WTC11 (cell line): ENCODE measurements at regions not wholly inside any gene's neighbourhood (a gene's known extent, or its start where the extent isn't known, plus 50 kb on each side); places are given as distances from the start of the nearest gene placed in this dataset.

Experiments
- ATAC-seq: fragments of 200-7000 bp; cut with Tn5 transposase; 2 replicates; pipeline ENCODE4 v1.10.0; 2021; ENCODE audit warnings: mild to moderate bottlenecking, moderate library complexity
- CTCF ChIA-PET: fragments of 300-600 bp; sonication (Branson Sonifier 250); formaldehyde crosslinking; loops from one replicate; lab custom pipeline; 2021; ENCODE audit warnings: antibody characterized with exemption; lab: Charles Lee
- POLR2A ChIA-PET: fragments of 350-600 bp; sonication (Branson Sonifier 250); formaldehyde crosslinking; loops from one replicate; lab custom pipeline; 2021; ENCODE audit warnings: antibody characterized with exemption; lab: Charles Lee
- DNase-seq: peaks from one replicate; pipeline ENCODE4 v3.0.0; 2021; ENCODE audit warnings: low spot score
- H3K27ac Mint-ChIP-seq: 2 replicates; pipeline ENCODE4 v1.8.0; 2021; ENCODE audit warnings: mixed read lengths
- H3K27me3 Mint-ChIP-seq: 2 replicates; pipeline ENCODE4 v1.8.0; 2021; ENCODE audit warnings: low read depth, mild to moderate bottlenecking, moderate library complexity, mixed read lengths
- H3K36me3 Mint-ChIP-seq: 2 replicates; pipeline ENCODE4 v1.8.0; 2021; ENCODE audit warnings: mixed read lengths
- H3K4me1 Mint-ChIP-seq: 2 replicates; pipeline ENCODE4 v1.8.0; 2022; ENCODE audit warnings: mixed read lengths
- H3K4me3 Mint-ChIP-seq: 2 replicates; pipeline ENCODE4 v1.8.0; 2021; ENCODE audit warnings: mild to moderate bottlenecking, moderate library complexity, mixed read lengths
- H3K9me3 Mint-ChIP-seq: 2 replicates; pipeline ENCODE4 v1.8.0; 2021; ENCODE audit warnings: mixed read lengths
- ATF1 ChIP-seq: sonication (generic); formaldehyde crosslinking; IDR thresholded peaks from 2 replicates; pipeline ENCODE4 v1.8.1; 2023; ENCODE audit warnings: mild to moderate bottlenecking, moderate library complexity, missing genetic modification reagents
- CBFB ChIP-seq: sonication (generic); formaldehyde crosslinking; IDR thresholded peaks from 2 replicates; pipeline ENCODE4 v1.8.1; 2022; ENCODE audit warnings: mild to moderate bottlenecking, low read depth, missing genetic modification reagents
- ESRRA ChIP-seq: sonication (generic); formaldehyde crosslinking; IDR thresholded peaks from 2 replicates; pipeline ENCODE4 v1.8.1; 2022; ENCODE audit warnings: mild to moderate bottlenecking, missing genetic modification reagents, borderline replicate concordance
- ETV6 ChIP-seq: sonication (generic); formaldehyde crosslinking; IDR thresholded peaks from 2 replicates; pipeline ENCODE4 v1.8.1; 2022; ENCODE audit warnings: mild to moderate bottlenecking, missing genetic modification reagents
- FOXJ3 ChIP-seq: sonication (generic); formaldehyde crosslinking; IDR thresholded peaks from 2 replicates; pipeline ENCODE4 v1.9.0; 2021; ENCODE audit warnings: missing genetic modification reagents, mild to moderate bottlenecking, borderline replicate concordance
- MXD4 ChIP-seq: fragments of 250-450 bp; sonication (Bioruptor Pico); IDR thresholded peaks from 2 replicates; pipeline ENCODE4 v1.8.0; 2021; ENCODE audit warnings: mild to moderate bottlenecking, moderate library complexity, borderline replicate concordance
- NFATC4 ChIP-seq: fragments of 250-450 bp; sonication (Bioruptor Pico); IDR thresholded peaks from 2 replicates; pipeline ENCODE4 v1.9.0; 2021; ENCODE audit warnings: mild to moderate bottlenecking
- NR3C1 ChIP-seq: sonication (generic); formaldehyde crosslinking; conservative IDR thresholded peaks from 2 replicates; pipeline ENCODE4 v1.8.1; 2023; ENCODE audit warnings: low read depth, mild to moderate bottlenecking, missing genetic modification reagents
- SMAD3 ChIP-seq: sonication (generic); formaldehyde crosslinking; IDR thresholded peaks from 2 replicates; pipeline ENCODE4 v1.8.0; 2022; ENCODE audit warnings: missing genetic modification reagents, mild to moderate bottlenecking, borderline replicate concordance
- TEAD4 ChIP-seq: sonication (generic); formaldehyde crosslinking; IDR thresholded peaks from 2 replicates; pipeline ENCODE4 v1.8.0; 2022; ENCODE audit warnings: mild to moderate bottlenecking, missing genetic modification reagents
- ZNF121 ChIP-seq: sonication (generic); formaldehyde crosslinking; IDR thresholded peaks from 2 replicates; pipeline ENCODE4 v1.8.0; 2023; ENCODE audit warnings: missing genetic modification reagents
- ZNF138 ChIP-seq: sonication (generic); formaldehyde crosslinking; conservative IDR thresholded peaks from 2 replicates; pipeline ENCODE4 v1.8.1; 2022; ENCODE audit warnings: mild to moderate bottlenecking, moderate library complexity, missing genetic modification reagents
- ZNF219 ChIP-seq: sonication (generic); formaldehyde crosslinking; IDR thresholded peaks from 2 replicates; pipeline ENCODE4 v1.8.0; 2023; ENCODE audit warnings: missing genetic modification reagents, mild to moderate bottlenecking, borderline replicate concordance
- ZNF317 ChIP-seq: sonication (generic); formaldehyde crosslinking; IDR thresholded peaks from 2 replicates; pipeline ENCODE4 v1.8.1; 2023; ENCODE audit warnings: low read depth, mild to moderate bottlenecking, moderate library complexity, missing genetic modification reagents, borderline replicate concordance
- ZNF671 ChIP-seq: fragments of 250-450 bp; sonication (Bioruptor Pico); IDR thresholded peaks from 2 replicates; pipeline ENCODE4 v1.8.0; 2021; ENCODE audit warnings: mild to moderate bottlenecking
- TF ChIP-seq, protein P1 (sequence below): fragments of 250-450 bp; sonication (Bioruptor Pico); IDR thresholded peaks from 2 replicates; pipeline ENCODE4 v1.9.0; 2021; ENCODE audit warnings: mild to moderate bottlenecking, borderline replicate concordance
- TF ChIP-seq, protein P2 (sequence below): sonication (generic); formaldehyde crosslinking; IDR thresholded peaks from 2 replicates; pipeline ENCODE4 v1.8.1; 2022; ENCODE audit warnings: low read depth, missing genetic modification reagents, borderline replicate concordance
- TF ChIP-seq, protein P3 (sequence below): fragments of 250-450 bp; sonication (Bioruptor Pico); IDR thresholded peaks from 2 replicates; pipeline ENCODE4 v2.1.2; 2022; ENCODE audit warnings: mild to moderate bottlenecking, moderate library complexity
- TF ChIP-seq, protein P4 (sequence below): sonication (generic); formaldehyde crosslinking; IDR thresholded peaks from 2 replicates; pipeline ENCODE4 v1.8.0; 2022; ENCODE audit warnings: mild to moderate bottlenecking, missing genetic modification reagents
- TF ChIP-seq, protein P5 (sequence below): sonication (generic); formaldehyde crosslinking; IDR thresholded peaks from 2 replicates; pipeline ENCODE4 v1.8.1; 2022; ENCODE audit warnings: mild to moderate bottlenecking, moderate library complexity, missing genetic modification reagents
- TF ChIP-seq, protein P6 (sequence below): fragments of 250-450 bp; sonication (Bioruptor Pico); IDR thresholded peaks from 2 replicates; pipeline ENCODE4 v1.9.0; 2021; ENCODE audit warnings: moderate library complexity, mild to moderate bottlenecking, inconsistent platforms, borderline replicate concordance

DNA sequence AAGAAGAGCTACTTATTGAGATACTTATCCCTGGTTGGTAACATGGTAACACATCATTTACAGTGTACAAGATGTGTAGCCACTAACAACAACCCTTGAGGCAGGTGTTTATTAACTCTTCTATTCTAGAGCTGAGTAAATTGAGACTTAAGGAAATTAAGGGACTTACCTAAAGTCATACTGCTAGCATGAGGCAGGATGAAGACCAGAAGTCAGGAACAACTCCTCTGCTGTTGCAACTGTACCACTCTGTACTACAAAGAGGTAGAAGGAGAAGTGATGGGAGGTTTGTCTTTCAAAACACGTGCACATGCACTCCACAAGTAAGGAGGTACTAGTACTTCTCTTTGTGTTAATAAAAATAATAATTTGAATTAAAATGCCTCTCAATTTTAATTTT is 79.9 kb downstream of the LLPH start:
- DNase-seq, result no peak
- Mint-ChIP-seq H3K4me1 (no peaks in the 10 kb centered on the region), H3K36me3 (no peaks in the 10 kb centered on the region), H3K27me3 (no peaks in the 10 kb centered on the region), H3K4me3 (no peak overlapping the region), H3K9me3 (no peaks in the 10 kb centered on the region), H3K27ac (no peak overlapping the region)
- POLR2A ChIA-PET, result no interaction called here
- CTCF ChIA-PET, result no interaction called here
- no peak for TF ChIP-seq ZNF138 (CRISPR knock-in tag)
- no peak for TF ChIP-seq SMAD3
- no peak for TF ChIP-seq ESRRA (CRISPR knock-in tag)
- TF ChIP-seq, protein P1, sequence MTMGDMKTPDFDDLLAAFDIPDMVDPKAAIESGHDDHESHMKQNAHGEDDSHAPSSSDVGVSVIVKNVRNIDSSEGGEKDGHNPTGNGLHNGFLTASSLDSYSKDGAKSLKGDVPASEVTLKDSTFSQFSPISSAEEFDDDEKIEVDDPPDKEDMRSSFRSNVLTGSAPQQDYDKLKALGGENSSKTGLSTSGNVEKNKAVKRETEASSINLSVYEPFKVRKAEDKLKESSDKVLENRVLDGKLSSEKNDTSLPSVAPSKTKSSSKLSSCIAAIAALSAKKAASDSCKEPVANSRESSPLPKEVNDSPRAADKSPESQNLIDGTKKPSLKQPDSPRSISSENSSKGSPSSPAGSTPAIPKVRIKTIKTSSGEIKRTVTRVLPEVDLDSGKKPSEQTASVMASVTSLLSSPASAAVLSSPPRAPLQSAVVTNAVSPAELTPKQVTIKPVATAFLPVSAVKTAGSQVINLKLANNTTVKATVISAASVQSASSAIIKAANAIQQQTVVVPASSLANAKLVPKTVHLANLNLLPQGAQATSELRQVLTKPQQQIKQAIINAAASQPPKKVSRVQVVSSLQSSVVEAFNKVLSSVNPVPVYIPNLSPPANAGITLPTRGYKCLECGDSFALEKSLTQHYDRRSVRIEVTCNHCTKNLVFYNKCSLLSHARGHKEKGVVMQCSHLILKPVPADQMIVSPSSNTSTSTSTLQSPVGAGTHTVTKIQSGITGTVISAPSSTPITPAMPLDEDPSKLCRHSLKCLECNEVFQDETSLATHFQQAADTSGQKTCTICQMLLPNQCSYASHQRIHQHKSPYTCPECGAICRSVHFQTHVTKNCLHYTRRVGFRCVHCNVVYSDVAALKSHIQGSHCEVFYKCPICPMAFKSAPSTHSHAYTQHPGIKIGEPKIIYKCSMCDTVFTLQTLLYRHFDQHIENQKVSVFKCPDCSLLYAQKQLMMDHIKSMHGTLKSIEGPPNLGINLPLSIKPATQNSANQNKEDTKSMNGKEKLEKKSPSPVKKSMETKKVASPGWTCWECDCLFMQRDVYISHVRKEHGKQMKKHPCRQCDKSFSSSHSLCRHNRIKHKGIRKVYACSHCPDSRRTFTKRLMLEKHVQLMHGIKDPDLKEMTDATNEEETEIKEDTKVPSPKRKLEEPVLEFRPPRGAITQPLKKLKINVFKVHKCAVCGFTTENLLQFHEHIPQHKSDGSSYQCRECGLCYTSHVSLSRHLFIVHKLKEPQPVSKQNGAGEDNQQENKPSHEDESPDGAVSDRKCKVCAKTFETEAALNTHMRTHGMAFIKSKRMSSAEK (CRISPR knock-in tag), result no peak
- TF ChIP-seq ZNF671 (CRISPR knock-in tag), result no peak
- TF ChIP-seq NFATC4 (CRISPR knock-in tag), result no peak
- no peak for TF ChIP-seq MXD4
- no peak for TF ChIP-seq TEAD4 (CRISPR knock-in tag)
- TF ChIP-seq, protein P2, sequence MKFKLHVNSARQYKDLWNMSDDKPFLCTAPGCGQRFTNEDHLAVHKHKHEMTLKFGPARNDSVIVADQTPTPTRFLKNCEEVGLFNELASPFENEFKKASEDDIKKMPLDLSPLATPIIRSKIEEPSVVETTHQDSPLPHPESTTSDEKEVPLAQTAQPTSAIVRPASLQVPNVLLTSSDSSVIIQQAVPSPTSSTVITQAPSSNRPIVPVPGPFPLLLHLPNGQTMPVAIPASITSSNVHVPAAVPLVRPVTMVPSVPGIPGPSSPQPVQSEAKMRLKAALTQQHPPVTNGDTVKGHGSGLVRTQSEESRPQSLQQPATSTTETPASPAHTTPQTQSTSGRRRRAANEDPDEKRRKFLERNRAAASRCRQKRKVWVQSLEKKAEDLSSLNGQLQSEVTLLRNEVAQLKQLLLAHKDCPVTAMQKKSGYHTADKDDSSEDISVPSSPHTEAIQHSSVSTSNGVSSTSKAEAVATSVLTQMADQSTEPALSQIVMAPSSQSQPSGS (CRISPR knock-in tag), result no peak
- no peak for TF ChIP-seq CBFB (CRISPR knock-in tag)
- TF ChIP-seq FOXJ3, result no peak
- TF ChIP-seq, protein P3, sequence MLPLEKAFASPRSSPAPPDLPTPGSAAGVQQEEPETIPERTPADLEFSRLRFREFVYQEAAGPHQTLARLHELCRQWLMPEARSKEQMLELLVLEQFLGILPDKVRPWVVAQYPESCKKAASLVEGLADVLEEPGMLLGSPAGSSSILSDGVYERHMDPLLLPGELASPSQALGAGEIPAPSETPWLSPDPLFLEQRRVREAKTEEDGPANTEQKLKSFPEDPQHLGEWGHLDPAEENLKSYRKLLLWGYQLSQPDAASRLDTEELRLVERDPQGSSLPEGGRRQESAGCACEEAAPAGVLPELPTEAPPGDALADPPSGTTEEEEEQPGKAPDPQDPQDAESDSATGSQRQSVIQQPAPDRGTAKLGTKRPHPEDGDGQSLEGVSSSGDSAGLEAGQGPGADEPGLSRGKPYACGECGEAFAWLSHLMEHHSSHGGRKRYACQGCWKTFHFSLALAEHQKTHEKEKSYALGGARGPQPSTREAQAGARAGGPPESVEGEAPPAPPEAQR (CRISPR knock-in tag), result no peak
- TF ChIP-seq ZNF121 (CRISPR knock-in tag), result no peak
- no peak for ATAC-seq

DNA sequence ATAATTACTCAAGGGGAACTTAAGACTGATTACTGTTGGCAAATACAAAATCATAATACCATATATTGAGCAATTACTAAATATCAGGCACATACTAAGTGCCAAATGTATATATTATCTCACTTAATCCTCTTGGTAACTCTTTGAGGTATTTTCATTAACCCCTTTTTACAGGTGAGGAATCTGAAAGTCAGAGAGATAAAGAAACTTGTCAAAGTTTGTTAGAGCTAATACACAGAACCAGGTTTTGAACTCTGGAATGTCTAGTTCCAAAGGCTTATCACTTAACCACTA is 80.3 kb downstream of the LLPH start:
- CTCF ChIA-PET, result no interaction called here
- TF ChIP-seq NR3C1 (CRISPR knock-in tag), result no peak
- TF ChIP-seq, all 79 proteins: peak for 0
- DNase-seq (no peak), ATAC-seq (no peak)
- no peak overlapping the region for H3K27ac Mint-ChIP-seq
- no peaks in the 10 kb centered on the region for H3K36me3 Mint-ChIP-seq
- H3K9me3 Mint-ChIP-seq, result no peaks in the 10 kb centered on the region
- no peak overlapping the region for H3K4me3 Mint-ChIP-seq
- H3K4me1 Mint-ChIP-seq, result no peaks in the 10 kb centered on the region
- POLR2A ChIA-PET, result no interaction called here
- no peaks in the 10 kb centered on the region for H3K27me3 Mint-ChIP-seq

DNA sequence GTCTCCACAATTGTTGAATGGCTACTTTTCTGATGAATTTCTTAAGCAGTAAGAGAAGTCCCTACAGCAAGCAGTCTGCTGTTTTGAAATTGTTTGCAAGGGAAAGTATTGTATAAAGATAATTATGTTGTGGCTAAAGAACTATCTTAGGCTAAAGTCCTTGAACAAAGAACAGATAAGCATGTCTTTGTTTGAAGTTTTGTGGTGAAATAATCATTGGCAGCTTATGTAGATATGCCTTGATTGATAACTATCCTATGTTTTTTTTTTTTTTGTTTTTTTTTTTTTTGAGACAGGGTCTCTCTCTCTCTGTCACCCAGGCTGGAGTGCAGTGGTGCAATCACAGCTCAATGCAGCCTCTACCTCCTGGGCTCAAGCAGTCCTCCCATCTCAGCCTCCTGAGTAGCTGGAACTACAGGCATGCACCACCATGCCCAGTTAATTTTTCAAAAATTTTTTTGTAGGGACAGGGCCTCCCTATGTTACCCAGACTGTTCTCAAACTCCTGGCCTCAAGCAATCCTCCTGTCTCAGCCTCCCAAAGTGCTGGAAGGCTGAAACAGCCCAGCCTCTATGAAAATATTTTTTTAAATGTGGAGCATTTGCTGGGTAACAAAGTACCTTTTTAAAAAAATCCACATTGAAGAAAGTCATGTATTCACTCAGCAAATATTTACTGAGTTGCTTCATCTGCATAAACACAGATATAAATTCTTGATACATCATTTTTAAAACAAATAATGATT is 80.8 kb downstream of the LLPH start:
- Mint-ChIP-seq H3K9me3 (no peaks in the 10 kb centered on the region), H3K27ac (no peak overlapping the region), H3K27me3 (no peaks in the 10 kb centered on the region), H3K4me3 (no peak overlapping the region), H3K4me1 (no peaks in the 10 kb centered on the region), H3K36me3 (no peaks in the 10 kb centered on the region)
- no peak for DNase-seq
- TF ChIP-seq ETV6 (CRISPR knock-in tag) (no peak), NFATC4 (CRISPR knock-in tag) (no peak), FOXJ3 (no peak), ZNF138 (CRISPR knock-in tag) (no peak), ATF1 (no peak), ZNF219 (CRISPR knock-in tag) (no peak), SMAD3 (no peak), ZNF317 (no peak)
- TF ChIP-seq, protein P4, sequence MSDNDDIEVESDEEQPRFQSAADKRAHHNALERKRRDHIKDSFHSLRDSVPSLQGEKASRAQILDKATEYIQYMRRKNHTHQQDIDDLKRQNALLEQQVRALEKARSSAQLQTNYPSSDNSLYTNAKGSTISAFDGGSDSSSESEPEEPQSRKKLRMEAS (CRISPR knock-in tag), result no peak
- TF ChIP-seq, protein P2 (CRISPR knock-in tag), result no peak
- TF ChIP-seq, protein P5, sequence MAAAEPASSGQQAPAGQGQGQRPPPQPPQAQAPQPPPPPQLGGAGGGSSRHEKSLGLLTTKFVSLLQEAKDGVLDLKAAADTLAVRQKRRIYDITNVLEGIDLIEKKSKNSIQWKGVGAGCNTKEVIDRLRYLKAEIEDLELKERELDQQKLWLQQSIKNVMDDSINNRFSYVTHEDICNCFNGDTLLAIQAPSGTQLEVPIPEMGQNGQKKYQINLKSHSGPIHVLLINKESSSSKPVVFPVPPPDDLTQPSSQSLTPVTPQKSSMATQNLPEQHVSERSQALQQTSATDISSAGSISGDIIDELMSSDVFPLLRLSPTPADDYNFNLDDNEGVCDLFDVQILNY (CRISPR knock-in tag), result no peak
- TF ChIP-seq, protein P6, sequence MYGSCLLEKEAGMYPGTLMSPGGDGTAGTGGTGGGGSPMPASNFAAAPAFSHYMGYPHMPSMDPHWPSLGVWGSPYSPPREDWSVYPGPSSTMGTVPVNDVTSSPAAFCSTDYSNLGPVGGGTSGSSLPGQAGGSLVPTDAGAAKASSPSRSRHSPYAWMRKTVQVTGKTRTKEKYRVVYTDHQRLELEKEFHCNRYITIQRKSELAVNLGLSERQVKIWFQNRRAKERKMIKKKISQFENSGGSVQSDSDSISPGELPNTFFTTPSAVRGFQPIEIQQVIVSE (CRISPR knock-in tag), result no peak
- ChIA-PET POLR2A (no interaction called here), CTCF (no interaction called here)
- ATAC-seq, result no peak
